T-helper 17 cell (primary cell): ENCODE measurements at regions not wholly inside any gene's neighbourhood (a gene's known extent, or its start where the extent isn't known, plus 50 kb on each side); places are given as distances from the start of the nearest gene placed in this dataset.
"Not testable (repeated sequence)": the region's sequence is repeated elsewhere in the genome, so short reads cannot be mapped to it uniquely, and the experiment has no call there.

ENCODE experiments used
- ATAC-seq: fragments of 150-1000 bp; cut with Tn5 transposase; 2 replicates; pipeline ENCODE4 v1.10.0; 2021; ENCODE audit warnings: mild to moderate bottlenecking, moderate library complexity
- DNase-seq, 3 donors: peaks; one replicate each; pipeline versions ENCODE4 v3.0.0 to v3.0.0-alpha.2; 2020 to 2021
- H3K9me3 ChIP-seq: one replicate; pipeline ENCODE4 v1.7.0; 2013; ENCODE audit warnings: low read length, mild to moderate bottlenecking; ENCODE audit not compliant: control insufficient read depth, poor library complexity, severe bottlenecking
- H3K27ac Mint-ChIP-seq: one replicate; pipeline ENCODE4 v1.8.0; 2022; ENCODE audit warnings: mild to moderate bottlenecking, moderate library complexity, mixed read lengths
- H3K27me3 Mint-ChIP-seq: one replicate; pipeline ENCODE4 v1.8.0; 2022; ENCODE audit warnings: mixed read lengths
- H3K36me3 Mint-ChIP-seq: one replicate; pipeline ENCODE4 v1.8.0; 2022; ENCODE audit warnings: low read depth, mixed read lengths
- H3K4me1 Mint-ChIP-seq: one replicate; pipeline ENCODE4 v1.8.0; 2022; ENCODE audit warnings: mild to moderate bottlenecking, mixed read lengths
- H3K4me3 Mint-ChIP-seq: one replicate; pipeline ENCODE4 v1.8.0; 2022; ENCODE audit warnings: mild to moderate bottlenecking, moderate library complexity, mixed read lengths

DNA sequence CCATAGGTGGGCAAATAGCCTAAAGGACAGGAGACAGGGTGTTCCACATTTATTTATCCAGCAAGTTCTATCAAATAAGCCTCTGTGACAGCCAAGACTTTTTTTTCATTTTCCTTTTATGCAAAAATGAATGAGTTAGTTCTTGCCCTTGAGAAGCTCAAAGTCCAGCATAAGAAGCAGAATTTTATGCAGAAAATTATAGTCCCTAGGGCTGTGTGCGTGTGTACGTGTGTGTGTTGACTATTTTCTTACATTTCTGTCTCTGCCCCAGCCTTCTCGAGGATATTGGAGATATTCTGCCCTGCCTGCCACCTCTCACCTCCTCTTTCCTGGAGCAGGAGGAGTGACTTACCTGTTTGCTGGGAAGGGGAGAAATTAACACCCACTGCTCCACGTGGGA, 221.9 kb downstream of the SREK1 start:
- Mint-ChIP-seq H3K27me3 (peaks cover 57% of the 10 kb centered on the region), H3K27ac (no peak overlapping the region), H3K36me3 (no peaks in the 10 kb centered on the region), H3K4me1 (peaks cover 3% of the 10 kb centered on the region), H3K4me3 (no peak overlapping the region)
- no peak for ATAC-seq
- DNase-seq: no peak
- H3K9me3 ChIP-seq: no peaks in the 10 kb centered on the region

- no peak overlapping the region for H3K4me3 Mint-ChIP-seq
Observed at GRCh38 chr5:66367814-66368541, 223.9 kb downstream of the SREK1 start.

DNA sequence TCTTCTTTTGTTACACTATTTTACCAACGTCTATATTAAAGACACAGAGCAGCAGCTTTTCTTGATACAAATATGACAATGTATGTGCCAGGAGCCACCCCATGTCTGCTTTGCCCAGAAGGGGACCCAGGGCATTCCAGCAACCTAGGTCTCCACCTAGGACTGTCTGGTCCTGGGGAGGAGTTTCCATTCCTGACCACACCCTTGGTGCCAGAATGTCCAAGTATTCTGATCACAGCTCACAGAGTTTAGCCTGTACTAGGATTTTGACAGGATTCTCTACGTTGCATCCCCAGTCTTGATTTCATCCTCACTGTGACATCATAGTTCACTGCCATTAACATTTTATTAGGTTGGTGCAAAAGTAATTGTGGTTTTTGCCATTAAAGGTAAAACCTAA, 224.7 kb downstream of the SREK1 start:
- Mint-ChIP-seq H3K4me1 (peaks cover 3% of the 10 kb centered on the region), H3K27me3 (peaks cover 48% of the 10 kb centered on the region), H3K4me3 (no peak overlapping the region), H3K27ac (no peak overlapping the region), H3K36me3 (no peaks in the 10 kb centered on the region)
- no peak for ATAC-seq
- DNase-seq: no peak
- H3K9me3 ChIP-seq: no peaks in the 10 kb centered on the region

More at GRCh38 chr5:66367814-66368541, 223.9 kb downstream of the SREK1 start:
- H3K9me3 ChIP-seq: no peaks in the 10 kb centered on the region
- no peak for DNase-seq
- Mint-ChIP-seq H3K36me3 (no peaks in the 10 kb centered on the region), H3K4me1 (peaks cover 3% of the 10 kb centered on the region), H3K27me3 (peaks cover 53% of the 10 kb centered on the region), H3K27ac (no peak overlapping the region)
- no peak for ATAC-seq

DNA sequence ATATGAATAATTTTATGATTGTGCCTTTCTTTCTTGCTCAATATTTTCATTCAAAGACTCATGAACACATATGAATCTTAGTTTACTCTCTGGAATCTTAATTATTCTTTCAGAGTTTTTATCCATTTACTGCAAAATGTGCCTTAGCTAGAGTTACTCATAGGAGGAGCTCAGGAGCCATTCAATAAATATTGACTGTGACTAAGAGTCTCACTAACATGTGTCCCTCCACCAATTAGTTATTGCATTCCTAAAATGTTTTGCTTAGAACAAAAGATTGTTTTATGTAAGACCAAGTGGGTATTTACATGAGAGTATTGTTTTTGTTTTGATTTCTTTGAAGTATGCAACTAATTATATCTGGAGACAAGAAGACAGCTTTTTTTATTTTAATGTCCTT, 218.4 kb upstream of the MAST4 start:
- no peak overlapping the region for H3K27ac Mint-ChIP-seq

GRCh38 chr5:66378407-66378806, 217.8 kb upstream of the MAST4 start:
- no peak overlapping the region for H3K4me3 Mint-ChIP-seq
- no peaks in the 10 kb centered on the region for H3K36me3 Mint-ChIP-seq
- H3K9me3 ChIP-seq: no peaks in the 10 kb centered on the region
- DNase-seq (no peak), ATAC-seq (no peak)
- H3K27me3 Mint-ChIP-seq: peaks cover 15% of the 10 kb centered on the region
- no peak overlapping the region for H3K27ac Mint-ChIP-seq
- H3K4me1 Mint-ChIP-seq: no peaks in the 10 kb centered on the region

More for the DNA sequence above, 218.4 kb upstream of the MAST4 start:
- Mint-ChIP-seq H3K4me1 (no peaks in the 10 kb centered on the region), H3K36me3 (no peaks in the 10 kb centered on the region), H3K27me3 (peaks cover 15% of the 10 kb centered on the region), H3K4me3 (no peak overlapping the region)
- ATAC-seq: no peak
- no peaks in the 10 kb centered on the region for H3K9me3 ChIP-seq
- DNase-seq: no peak

DNA sequence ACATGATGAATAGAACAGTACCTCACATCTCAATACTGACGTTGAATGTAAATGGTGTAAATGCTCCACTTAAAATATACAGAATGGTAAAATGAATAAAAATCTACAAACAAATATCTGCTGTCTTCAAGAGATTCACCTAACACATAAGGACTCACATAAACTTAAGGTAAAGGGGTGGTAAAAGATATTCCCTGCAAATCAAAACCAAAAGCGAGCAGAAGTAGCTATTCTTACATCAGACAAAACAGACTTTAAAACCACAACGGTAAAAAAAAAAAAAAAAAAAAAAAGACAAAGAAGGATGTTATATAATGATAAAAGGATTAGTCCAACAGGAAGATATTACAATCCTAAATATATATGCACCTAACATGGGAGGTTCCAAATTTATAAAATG, 214.0 kb upstream of the MAST4 start:
- ATAC-seq (no peak), DNase-seq (no peak)
- H3K4me3 Mint-ChIP-seq: no peak overlapping the region
- no peaks in the 10 kb centered on the region for H3K36me3 Mint-ChIP-seq
- no peaks in the 10 kb centered on the region for H3K9me3 ChIP-seq
- H3K4me1 Mint-ChIP-seq: no peaks in the 10 kb centered on the region
- peaks cover 5% of the 10 kb centered on the region for H3K27me3 Mint-ChIP-seq
- no peak overlapping the region for H3K27ac Mint-ChIP-seq

GRCh38 chr5:66405145-66405544, 191.0 kb upstream of the MAST4 start:
- H3K27ac Mint-ChIP-seq, DNase-seq, H3K36me3 Mint-ChIP-seq, H3K27me3 Mint-ChIP-seq, ATAC-seq, H3K9me3 ChIP-seq, H3K4me1 Mint-ChIP-seq, H3K4me3 Mint-ChIP-seq: not testable (repeated sequence)

GRCh38 chr5:66406761-66407336, 189.3 kb upstream of the MAST4 start:
- DNase-seq (no peak), ATAC-seq (no peak)
- H3K9me3 ChIP-seq: no peaks in the 10 kb centered on the region
- Mint-ChIP-seq H3K4me3 (no peak overlapping the region), H3K27ac (no peak overlapping the region), H3K4me1 (no peaks in the 10 kb centered on the region), H3K27me3 (no peaks in the 10 kb centered on the region), H3K36me3 (no peaks in the 10 kb centered on the region)

DNA sequence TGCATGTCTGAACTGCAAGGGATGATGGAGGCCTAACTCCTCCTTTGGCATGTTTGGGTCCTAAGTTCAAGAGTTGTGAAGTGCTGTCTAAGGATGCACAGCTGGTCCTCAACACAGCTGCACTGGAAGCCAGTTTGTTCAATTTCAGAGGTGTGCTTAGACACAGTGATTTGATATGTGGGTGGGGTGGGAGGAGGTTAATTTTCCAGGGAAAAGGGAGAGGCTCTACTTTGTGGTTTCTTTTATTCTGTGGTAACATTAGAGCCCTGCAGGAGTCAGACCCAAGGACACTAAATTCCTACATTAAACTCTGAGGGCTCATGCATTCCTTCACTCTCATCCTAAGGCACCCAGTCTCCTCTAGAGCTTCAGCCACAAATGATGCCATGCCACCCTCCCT, 188.4 kb upstream of the MAST4 start:
- Mint-ChIP-seq H3K4me1 (no peaks in the 10 kb centered on the region), H3K27me3 (no peaks in the 10 kb centered on the region), H3K36me3 (no peaks in the 10 kb centered on the region), H3K4me3 (no peak overlapping the region), H3K27ac (no peak overlapping the region)
- no peak for ATAC-seq
- DNase-seq: no peak
- H3K9me3 ChIP-seq: no peaks in the 10 kb centered on the region

DNA sequence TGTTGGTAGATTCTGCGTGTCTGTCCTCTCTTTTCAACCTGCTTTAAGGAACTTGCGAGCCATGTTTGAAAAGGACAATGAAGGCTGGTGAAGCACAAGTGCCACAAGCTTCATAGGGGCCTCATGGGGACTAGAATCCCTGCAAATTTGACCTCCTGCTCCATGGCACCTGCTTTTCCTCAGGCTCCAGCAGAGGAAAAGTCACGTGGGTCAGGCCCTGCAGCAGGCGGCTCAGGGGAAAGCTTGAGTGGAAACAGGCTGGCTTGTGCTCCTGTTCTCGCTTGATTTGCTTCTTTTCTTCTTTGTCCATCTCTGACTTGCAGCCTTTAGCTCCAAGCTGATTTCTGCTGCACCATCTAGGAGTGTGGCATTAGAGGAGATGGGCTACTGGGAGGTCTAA, 187.6 kb upstream of the MAST4 start:
- H3K9me3 ChIP-seq: no peaks in the 10 kb centered on the region
- no peaks in the 10 kb centered on the region for H3K4me1 Mint-ChIP-seq
- no peak for DNase-seq
- ATAC-seq: no peak
- no peak overlapping the region for H3K4me3 Mint-ChIP-seq
- H3K27ac Mint-ChIP-seq: no peak overlapping the region
- no peaks in the 10 kb centered on the region for H3K27me3 Mint-ChIP-seq
- no peaks in the 10 kb centered on the region for H3K36me3 Mint-ChIP-seq

DNA sequence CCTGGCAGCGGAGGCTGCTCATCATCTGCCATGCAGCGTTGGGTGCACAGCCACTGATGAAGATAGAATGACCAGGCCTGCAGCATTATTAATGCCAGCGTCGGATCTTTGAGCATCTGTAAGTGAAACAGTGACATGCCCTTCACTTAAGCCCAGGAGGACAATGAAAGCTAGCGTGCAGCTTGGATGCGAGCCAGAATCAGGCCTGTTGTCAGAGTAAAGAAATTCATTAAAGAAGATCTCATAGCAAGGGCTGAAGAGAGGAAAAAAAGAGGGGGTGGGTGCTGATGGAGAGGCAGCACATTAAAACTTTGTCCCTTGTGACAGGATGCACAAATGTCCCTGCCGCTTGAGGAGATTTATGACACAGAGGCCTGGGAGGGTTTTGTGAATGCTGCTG, 186.1 kb upstream of the MAST4 start:
- H3K9me3 ChIP-seq: no peaks in the 10 kb centered on the region
- Mint-ChIP-seq H3K4me3 (no peak overlapping the region), H3K27me3 (peaks cover 7% of the 10 kb centered on the region), H3K36me3 (no peaks in the 10 kb centered on the region), H3K4me1 (no peaks in the 10 kb centered on the region), H3K27ac (no peak overlapping the region)
- DNase-seq (no peak), ATAC-seq (no peak)

DNA sequence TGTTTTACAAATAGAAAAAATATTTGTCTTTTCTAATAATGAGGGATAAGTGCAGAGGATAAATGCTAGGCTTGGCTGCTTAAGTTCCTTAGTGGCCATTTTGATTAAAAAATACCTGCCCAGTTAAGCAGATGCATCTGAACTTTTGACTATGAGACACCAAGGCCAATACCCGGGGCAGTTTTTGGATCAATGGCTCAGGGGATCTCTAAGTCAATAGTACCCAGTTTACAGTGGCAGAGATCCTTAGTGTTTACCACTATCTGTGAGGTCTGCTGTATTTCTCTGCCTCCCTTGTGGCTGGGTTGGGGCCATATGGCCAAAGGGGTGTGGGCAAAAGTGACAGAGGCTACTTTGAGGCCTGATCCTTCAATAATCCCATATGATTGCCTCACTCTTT, 184.5 kb upstream of the MAST4 start:
- ATAC-seq: no peak
- H3K9me3 ChIP-seq: no peaks in the 10 kb centered on the region
- no peak overlapping the region for H3K4me3 Mint-ChIP-seq
- H3K36me3 Mint-ChIP-seq: no peaks in the 10 kb centered on the region
- H3K27me3 Mint-ChIP-seq: peaks cover 7% of the 10 kb centered on the region
- H3K4me1 Mint-ChIP-seq: no peaks in the 10 kb centered on the region
- no peak overlapping the region for H3K27ac Mint-ChIP-seq
- DNase-seq: no peak

DNA sequence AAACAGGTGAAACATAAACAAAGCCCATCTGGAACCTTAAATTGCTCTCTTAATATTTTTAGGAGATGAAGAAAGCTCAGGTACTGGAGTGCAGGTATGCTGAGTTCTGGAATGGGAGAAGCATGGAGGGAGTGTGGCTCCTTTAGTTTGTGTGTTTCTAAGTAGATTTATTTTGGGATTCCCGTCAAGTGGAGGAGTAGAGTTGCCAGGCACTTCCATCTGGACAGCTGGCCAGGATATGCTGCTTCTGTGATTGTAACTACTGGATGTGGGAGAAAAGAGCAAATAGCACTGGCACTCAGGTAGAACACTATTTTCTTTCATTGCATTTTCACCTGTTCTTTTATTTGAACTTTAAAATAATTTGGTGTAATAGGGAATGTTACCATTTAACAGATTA, 182.3 kb upstream of the MAST4 start:
- Mint-ChIP-seq H3K27me3 (peaks cover 7% of the 10 kb centered on the region), H3K4me1 (no peaks in the 10 kb centered on the region), H3K4me3 (no peak overlapping the region), H3K27ac (no peak overlapping the region), H3K36me3 (no peaks in the 10 kb centered on the region)
- DNase-seq (no peak), ATAC-seq (no peak)
- no peaks in the 10 kb centered on the region for H3K9me3 ChIP-seq

- Mint-ChIP-seq H3K27ac (no peak overlapping the region), H3K27me3 (peaks cover 7% of the 10 kb centered on the region), H3K4me3 (no peak overlapping the region), H3K36me3 (no peaks in the 10 kb centered on the region), H3K4me1 (no peaks in the 10 kb centered on the region)
- ATAC-seq (no peak), DNase-seq (no peak)
- no peaks in the 10 kb centered on the region for H3K9me3 ChIP-seq
Observed at GRCh38 chr5:66415208-66415607, 181.0 kb upstream of the MAST4 start.
